WERI-Rb-1 (cell line): ENCODE measurements at regions not wholly inside any gene's neighbourhood (a gene's known extent, or its start where the extent isn't known, plus 50 kb on each side); places are given as distances from the start of the nearest gene placed in this dataset.

Source experiments
- DNase-seq: peaks from one replicate; pipeline ENCODE4 v3.0.0-alpha.2; 2020
- H3K27ac ChIP-seq: fragments of 250-450 bp; sonication (Bioruptor Pico); 2 replicates; pipeline ENCODE4 v1.5.1; 2020; ENCODE audit warnings: mild to moderate bottlenecking, moderate library complexity
- H3K27me3 ChIP-seq: fragments of 250-450 bp; sonication (Bioruptor Pico); 2 replicates; pipeline ENCODE4 v1.5.1; 2021; ENCODE audit warnings: mild to moderate bottlenecking, low read depth, moderate library complexity; ENCODE audit not compliant: insufficient read depth, severe bottlenecking
- H3K36me3 ChIP-seq: fragments of 250-450 bp; sonication (Bioruptor Pico); 2 replicates; pipeline ENCODE4 v1.5.1; 2020; ENCODE audit warnings: mild to moderate bottlenecking, moderate library complexity
- H3K4me3 ChIP-seq: 2 replicates; pipeline ENCODE4 v1.5.1; 2011; ENCODE audit warnings: low read depth, mild to moderate bottlenecking, control low read depth, low read length
- H3K9me3 ChIP-seq: fragments of 250-450 bp; sonication (Bioruptor Pico); 2 replicates; pipeline ENCODE4 v1.5.1; 2021; ENCODE audit warnings: mild to moderate bottlenecking, moderate library complexity; ENCODE audit not compliant: severe bottlenecking
- TF ChIP-seq, protein P1 (sequence below): IDR thresholded peaks from 2 replicates; pipeline ENCODE4 v1.5.1; 2011; ENCODE audit warnings: low read depth, mild to moderate bottlenecking, control low read depth, inconsistent platforms, low read length

DNA sequence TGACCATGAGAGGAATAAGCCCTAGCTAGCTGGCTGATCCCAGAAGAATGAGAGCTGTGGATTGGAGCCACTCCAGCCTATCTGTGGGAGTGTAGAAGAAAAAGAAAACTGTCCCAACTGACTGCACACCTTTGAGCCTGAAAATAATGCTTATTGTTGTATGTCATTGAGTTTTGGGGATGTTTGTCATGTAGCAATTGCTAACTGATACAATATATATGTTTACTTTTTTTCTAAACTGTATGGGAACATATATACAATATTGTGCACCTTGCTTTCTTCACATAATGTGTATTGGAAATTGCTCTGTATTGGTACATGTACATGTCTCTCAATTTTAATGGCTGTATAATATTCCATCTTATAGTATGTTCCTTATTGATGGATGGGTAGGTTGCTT lies 124.0 kb upstream of the NLRP1 start:
- H3K27ac ChIP-seq = no peak overlapping the region
- TF ChIP-seq, protein P1, sequence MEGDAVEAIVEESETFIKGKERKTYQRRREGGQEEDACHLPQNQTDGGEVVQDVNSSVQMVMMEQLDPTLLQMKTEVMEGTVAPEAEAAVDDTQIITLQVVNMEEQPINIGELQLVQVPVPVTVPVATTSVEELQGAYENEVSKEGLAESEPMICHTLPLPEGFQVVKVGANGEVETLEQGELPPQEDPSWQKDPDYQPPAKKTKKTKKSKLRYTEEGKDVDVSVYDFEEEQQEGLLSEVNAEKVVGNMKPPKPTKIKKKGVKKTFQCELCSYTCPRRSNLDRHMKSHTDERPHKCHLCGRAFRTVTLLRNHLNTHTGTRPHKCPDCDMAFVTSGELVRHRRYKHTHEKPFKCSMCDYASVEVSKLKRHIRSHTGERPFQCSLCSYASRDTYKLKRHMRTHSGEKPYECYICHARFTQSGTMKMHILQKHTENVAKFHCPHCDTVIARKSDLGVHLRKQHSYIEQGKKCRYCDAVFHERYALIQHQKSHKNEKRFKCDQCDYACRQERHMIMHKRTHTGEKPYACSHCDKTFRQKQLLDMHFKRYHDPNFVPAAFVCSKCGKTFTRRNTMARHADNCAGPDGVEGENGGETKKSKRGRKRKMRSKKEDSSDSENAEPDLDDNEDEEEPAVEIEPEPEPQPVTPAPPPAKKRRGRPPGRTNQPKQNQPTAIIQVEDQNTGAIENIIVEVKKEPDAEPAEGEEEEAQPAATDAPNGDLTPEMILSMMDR = no peak
- DNase-seq = no peak
- no peaks in the 10 kb centered on the region for H3K9me3 ChIP-seq
- H3K4me3 ChIP-seq = no peak overlapping the region
- H3K36me3 ChIP-seq = no peaks in the 10 kb centered on the region
- no peaks in the 10 kb centered on the region for H3K27me3 ChIP-seq

DNA sequence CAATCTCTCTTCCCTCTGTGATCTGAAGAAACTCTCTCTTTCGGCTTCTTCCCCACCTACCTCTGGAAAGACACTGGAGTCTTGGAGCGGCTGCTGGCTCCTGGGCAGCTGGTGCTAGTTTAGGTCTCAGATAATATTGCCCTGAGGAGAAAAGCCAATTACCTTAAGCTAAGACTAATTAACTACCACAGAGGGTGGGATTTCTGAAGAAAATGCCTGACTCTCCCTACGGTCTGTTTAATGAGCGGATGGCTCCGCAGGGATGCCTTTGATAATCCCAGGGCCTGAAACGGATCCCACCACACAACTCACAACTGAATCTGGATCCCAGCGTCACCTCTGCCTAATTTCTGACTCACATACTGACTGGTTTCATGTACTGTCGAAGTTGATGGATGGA lies 127.0 kb upstream of the NLRP1 start:
- Histone ChIP-seq H3K27me3 (no peaks in the 10 kb centered on the region), H3K9me3 (no peaks in the 10 kb centered on the region), H3K4me3 (no peak overlapping the region), H3K36me3 (no peaks in the 10 kb centered on the region), H3K27ac (no peak overlapping the region)
- DNase-seq = peak; percentile 47
- TF ChIP-seq, protein P1 = no peak

DNA sequence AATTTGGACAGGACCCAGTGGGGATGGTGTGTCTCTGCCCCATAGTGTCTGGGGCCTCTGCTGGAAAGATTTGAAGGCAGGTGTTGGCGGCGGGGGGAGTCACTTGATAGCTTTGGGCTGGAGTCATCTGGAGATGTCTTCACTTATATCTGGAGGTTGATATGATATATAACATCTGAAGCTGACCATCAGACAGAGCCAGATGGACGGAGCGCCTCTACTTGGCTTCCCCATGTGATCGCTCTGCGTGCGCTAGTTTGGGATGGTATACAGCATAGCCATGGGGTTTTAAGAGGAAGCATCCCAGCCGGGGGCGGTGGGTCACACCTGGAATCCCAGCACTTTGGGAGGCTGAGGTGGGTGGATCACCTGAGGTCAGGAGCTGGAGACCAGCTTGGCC lies 130.7 kb upstream of the NLRP1 start:
- no peaks in the 10 kb centered on the region for H3K27me3 ChIP-seq
- no peak overlapping the region for H3K27ac ChIP-seq
- H3K9me3 ChIP-seq = no peaks in the 10 kb centered on the region
- TF ChIP-seq, protein P1 = no peak
- no peaks in the 10 kb centered on the region for H3K36me3 ChIP-seq
- no peak for DNase-seq
- no peak overlapping the region for H3K4me3 ChIP-seq

DNA sequence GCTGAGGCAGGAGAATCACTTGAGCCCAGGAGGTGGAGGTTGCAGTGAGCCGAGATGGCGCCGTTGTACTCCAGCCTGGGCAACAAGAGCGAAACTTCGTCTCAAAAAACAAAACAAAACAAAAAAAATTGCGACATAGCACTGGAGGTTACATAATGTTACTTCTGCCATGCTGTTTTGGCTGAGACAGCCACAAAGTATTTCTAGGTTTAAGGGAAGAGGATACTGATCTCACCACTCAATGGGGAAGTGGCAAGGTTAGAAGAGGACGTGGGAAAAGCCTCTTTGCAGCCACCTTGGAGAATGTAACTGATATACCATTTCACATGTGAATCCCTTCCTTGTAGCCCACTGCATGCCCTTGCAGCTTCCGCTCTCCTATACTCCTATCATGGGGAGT lies 131.2 kb upstream of the NLRP1 start:
- H3K4me3 ChIP-seq = no peak overlapping the region
- H3K27me3 ChIP-seq = no peaks in the 10 kb centered on the region
- no peak overlapping the region for H3K27ac ChIP-seq

DNA sequence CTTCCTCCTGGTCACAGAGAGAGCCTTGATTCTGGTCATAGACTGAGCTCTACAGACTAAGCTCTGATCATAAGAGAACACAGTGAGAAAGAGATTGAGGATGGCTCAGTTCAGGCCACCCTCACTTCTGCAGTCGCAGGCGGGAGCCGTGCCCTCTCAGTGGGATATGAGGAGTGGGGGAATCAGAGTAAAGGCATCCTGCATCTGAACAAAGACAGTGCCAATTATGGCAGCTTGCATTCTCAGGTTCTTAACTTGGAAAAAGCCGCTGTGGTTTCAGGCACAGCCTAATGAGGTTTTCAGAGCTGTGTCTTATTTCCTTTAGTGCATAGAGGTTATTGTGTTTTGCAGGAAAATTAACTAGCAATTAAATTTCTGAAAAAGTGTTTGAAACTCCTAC lies 134.4 kb upstream of the NLRP1 start:
- no peak overlapping the region for H3K27ac ChIP-seq
- no peak for DNase-seq
- H3K9me3 ChIP-seq = no peaks in the 10 kb centered on the region
- no peaks in the 10 kb centered on the region for H3K36me3 ChIP-seq
- TF ChIP-seq, protein P1 = no peak
- no peaks in the 10 kb centered on the region for H3K27me3 ChIP-seq
- H3K4me3 ChIP-seq = no peak overlapping the region

More for the DNA sequence above, 131.2 kb upstream of the NLRP1 start:
- DNase-seq = no peak
- no peaks in the 10 kb centered on the region for H3K9me3 ChIP-seq
- H3K36me3 ChIP-seq = no peaks in the 10 kb centered on the region
- TF ChIP-seq, protein P1 = no peak

DNA sequence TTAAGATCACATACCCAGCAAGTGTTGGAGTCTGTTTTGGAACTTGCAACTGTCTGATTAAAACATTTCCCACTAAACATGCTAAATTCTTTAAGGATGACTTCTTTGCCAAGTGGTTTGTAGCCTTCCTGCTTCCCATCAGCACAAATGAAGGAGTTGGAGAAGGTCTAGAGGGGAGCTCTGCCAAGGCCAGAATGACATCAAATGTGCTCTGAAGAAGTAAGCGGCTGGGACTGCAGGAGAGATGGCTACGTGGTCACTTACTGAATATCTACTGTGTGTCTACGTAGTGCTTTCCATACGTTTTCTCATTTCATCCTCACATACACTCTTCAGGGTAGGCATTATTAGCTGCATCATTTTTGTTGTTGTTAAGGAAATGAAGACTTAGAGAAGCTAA lies 135.7 kb upstream of the NLRP1 start:
- Histone ChIP-seq H3K27me3 (no peaks in the 10 kb centered on the region), H3K36me3 (no peaks in the 10 kb centered on the region), H3K27ac (no peak overlapping the region), H3K9me3 (no peaks in the 10 kb centered on the region), H3K4me3 (no peak overlapping the region)
- no peak for DNase-seq
- TF ChIP-seq, protein P1 = no peak
